GM19463 (cell line): ENCODE measurements at regions not wholly inside any gene's neighbourhood (a gene's known extent, or its start where the extent isn't known, plus 50 kb on each side); places are given as distances from the start of the nearest gene placed in this dataset.

Experiments
- ATAC-seq: cut with Tn5 transposase; IDR thresholded peaks from one replicate; pipeline ENCODE4 v1.9.1; 2021; ENCODE audit warnings: mild to moderate bottlenecking, moderate library complexity; ENCODE audit not compliant: unreplicated experiment

GRCh38 chr10:60444494-60445064 is 54.9 kb upstream of the ANK3 start:
- ATAC-seq: no peak

GRCh38 chr10:60443346-60443745 is 53.7 kb upstream of the ANK3 start:
- ATAC-seq: no peak

GRCh38 chr10:60441515-60441914 is 51.8 kb upstream of the ANK3 start:
- no peak for ATAC-seq

GRCh38 chr10:60439641-60440040 is 50.0 kb upstream of the ANK3 start:
- no peak for ATAC-seq
